K562 (cell line): ENCODE measurements at regions not wholly inside any gene's neighbourhood (a gene's known extent, or its start where the extent isn't known, plus 50 kb on each side); places are given as distances from the start of the nearest gene placed in this dataset.

Experiments used
- CTCF ChIP-seq, 3 experiments: IDR thresholded peaks in 2 of 3; conservative IDR thresholded peaks in 1 of 3; 2 replicates each; pipeline ENCODE4 v1.5.1; 2011 to 2012; ENCODE audit warnings: low read length in 3 of 3, mild to moderate bottlenecking in 3 of 3, control low read depth in 2 of 3, improper control_type of control experiment in 1 of 3, inconsistent platforms in 1 of 3, low read depth in 1 of 3, mixed read lengths in 1 of 3, moderate library complexity in 1 of 3; ENCODE audit not compliant: insufficient read depth in 2 of 3
- EZH2 ChIP-seq: IDR thresholded peaks from 2 replicates; pipeline ENCODE4 v1.6.1; 2012; ENCODE audit warnings: low read depth, mild to moderate bottlenecking, inconsistent platforms, low read length, borderline replicate concordance
- GABPA ChIP-seq: fragments of 200-800 bp; sonication (Bioruptor generic); conservative IDR thresholded peaks from 2 replicates; pipeline ENCODE4 v1.6.1; 2016; ENCODE audit warnings: low read depth, missing genetic modification characterization, missing compliant biosample characterization
- LARP7 ChIP-seq: fragments of 450-650 bp; IDR thresholded peaks from 2 replicates; pipeline ENCODE4 v1.6.1; 2016
- POLR3A ChIP-seq: IDR thresholded peaks from 2 replicates; pipeline ENCODE4 v1.6.1; 2011; ENCODE audit warnings: borderline replicate concordance, mild to moderate bottlenecking, moderate library complexity; ENCODE audit not compliant: insufficient read length, insufficient read depth; ENCODE audit errors: extremely low read depth
- RERE ChIP-seq: sonication (generic); formaldehyde crosslinking; IDR thresholded peaks from 2 replicates; pipeline ENCODE4 v1.8.0; 2023; ENCODE audit warnings: missing genetic modification reagents, mild to moderate bottlenecking, borderline replicate concordance
- SMARCA4 ChIP-seq: fragments of 450-650 bp; IDR thresholded peaks from 2 replicates; pipeline ENCODE4 v1.6.1; 2016
- SP1 ChIP-seq: sonication (generic); formaldehyde crosslinking; IDR thresholded peaks from 2 replicates; pipeline ENCODE4 v1.8.1; 2022; ENCODE audit warnings: mild to moderate bottlenecking, missing genetic modification reagents
- TAF15 ChIP-seq: fragments of 200-400 bp; formaldehyde crosslinking; IDR thresholded peaks from 2 replicates; pipeline ENCODE4 v1.6.1; 2017; ENCODE audit warnings: mild to moderate bottlenecking, low read depth, low read length, moderate library complexity
- TARDBP ChIP-seq: fragments of 450-650 bp; IDR thresholded peaks from 2 replicates; pipeline ENCODE4 v1.6.1; 2016
- TF ChIP-seq, protein P1 (sequence below): fragments of 450-650 bp; conservative IDR thresholded peaks from 2 replicates; pipeline ENCODE4 v1.6.1; 2016; ENCODE audit warnings: missing genetic modification characterization, low read depth, mild to moderate bottlenecking, control low read depth, missing compliant biosample characterization
- TF ChIP-seq, protein P2 (sequence below): sonication (generic); formaldehyde crosslinking; IDR thresholded peaks from 2 replicates; pipeline ENCODE4 v1.8.1; 2022; ENCODE audit warnings: missing genetic modification reagents

DNA sequence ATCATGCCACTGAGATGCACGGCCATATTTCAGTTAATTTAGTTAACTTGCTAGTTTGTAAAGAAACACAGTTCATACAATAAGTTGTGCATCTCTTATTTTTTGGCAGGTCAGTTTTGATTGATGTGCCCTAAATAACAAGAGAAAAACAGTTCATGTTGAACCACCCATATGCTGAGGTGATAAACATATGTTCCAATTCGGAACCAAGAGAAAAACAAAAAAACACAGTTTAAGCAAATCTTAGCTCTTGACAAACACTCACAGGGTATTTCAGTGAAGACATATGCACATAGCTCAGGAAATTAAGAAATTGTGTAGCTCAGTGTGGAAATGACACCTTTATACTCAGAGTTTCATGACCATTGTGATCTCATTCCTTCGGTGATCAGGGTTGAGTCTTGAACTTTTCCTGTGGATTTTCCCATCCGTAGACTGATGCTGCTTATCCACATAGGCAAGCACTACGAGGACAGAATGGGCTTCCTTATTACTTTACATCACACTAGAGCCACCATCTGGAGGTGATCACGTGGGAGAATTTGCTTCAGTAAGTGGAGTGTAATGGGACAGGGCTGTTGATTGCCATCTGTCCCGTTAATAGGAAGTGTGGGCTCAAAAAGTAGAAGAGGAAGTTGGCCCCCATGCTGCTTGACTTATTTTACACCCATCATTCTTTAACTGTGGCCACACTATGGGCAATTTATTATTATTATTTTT, 773.0 kb downstream of the MTRR start:
- TF ChIP-seq SP1 (no peak), TARDBP (no peak), CTCF (IDR thresholded peaks at IDR 0.05 in 2 of 3, conservative IDR thresholded peaks at IDR 0.05 in 1 of 3; ENCODE audit: insufficient read depth in 2 of 3, low read depth in 1 of 3, low read length in 3 of 3) (no peak), GABPA (tag) (no peak), POLR3A (no peak), EZH2 (no peak), RERE (CRISPR knock-in tag) (no peak), SMARCA4 (no peak), TAF15 (no peak), LARP7 (no peak)
- TF ChIP-seq, protein P1, sequence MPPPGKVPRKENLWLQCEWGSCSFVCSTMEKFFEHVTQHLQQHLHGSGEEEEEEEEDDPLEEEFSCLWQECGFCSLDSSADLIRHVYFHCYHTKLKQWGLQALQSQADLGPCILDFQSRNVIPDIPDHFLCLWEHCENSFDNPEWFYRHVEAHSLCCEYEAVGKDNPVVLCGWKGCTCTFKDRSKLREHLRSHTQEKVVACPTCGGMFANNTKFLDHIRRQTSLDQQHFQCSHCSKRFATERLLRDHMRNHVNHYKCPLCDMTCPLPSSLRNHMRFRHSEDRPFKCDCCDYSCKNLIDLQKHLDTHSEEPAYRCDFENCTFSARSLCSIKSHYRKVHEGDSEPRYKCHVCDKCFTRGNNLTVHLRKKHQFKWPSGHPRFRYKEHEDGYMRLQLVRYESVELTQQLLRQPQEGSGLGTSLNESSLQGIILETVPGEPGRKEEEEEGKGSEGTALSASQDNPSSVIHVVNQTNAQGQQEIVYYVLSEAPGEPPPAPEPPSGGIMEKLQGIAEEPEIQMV (tag) = no peak
- TF ChIP-seq, protein P2, sequence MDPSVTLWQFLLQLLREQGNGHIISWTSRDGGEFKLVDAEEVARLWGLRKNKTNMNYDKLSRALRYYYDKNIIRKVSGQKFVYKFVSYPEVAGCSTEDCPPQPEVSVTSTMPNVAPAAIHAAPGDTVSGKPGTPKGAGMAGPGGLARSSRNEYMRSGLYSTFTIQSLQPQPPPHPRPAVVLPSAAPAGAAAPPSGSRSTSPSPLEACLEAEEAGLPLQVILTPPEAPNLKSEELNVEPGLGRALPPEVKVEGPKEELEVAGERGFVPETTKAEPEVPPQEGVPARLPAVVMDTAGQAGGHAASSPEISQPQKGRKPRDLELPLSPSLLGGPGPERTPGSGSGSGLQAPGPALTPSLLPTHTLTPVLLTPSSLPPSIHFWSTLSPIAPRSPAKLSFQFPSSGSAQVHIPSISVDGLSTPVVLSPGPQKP = no peak
